ENCODE measurements at regions not wholly inside any gene's neighbourhood (a gene's known extent, or its start where the extent isn't known, plus 50 kb on each side); places are given as distances from the start of the nearest gene placed in this dataset.

- Histone ChIP-seq H3K36me3 (no peaks in the 10 kb centered on the region), H3K4me1 (no peaks in the 10 kb centered on the region), H3K9me3 (no peaks in the 10 kb centered on the region), H3K27me3 (no peaks in the 10 kb centered on the region), H3K4me3 (no peak overlapping the region), H3K27ac (no peak overlapping the region)
- no peak for TF ChIP-seq CTCF (IDR thresholded peaks at IDR 0.05)
- 72 to 86% methylated on average over 3 of the region's 3 CpGs for WGBS, 2 donors
- no peak for ATAC-seq
- FAIRE-seq, result no peak
- intact Hi-C loops (cut with DNase I), result no loop called here
- DNase-seq, result no peak
Observed at GRCh38 chr2:19111354-19111753, 247.1 kb downstream of the OSR1 start.

GRCh38 chr2:19109518-19109917 lies 248.9 kb downstream of the OSR1 start:
- FAIRE-seq, result no peak
- intact Hi-C loops (cut with DNase I), result no loop called here

GRCh38 chr2:19106376-19106775 lies 252.0 kb downstream of the OSR1 start:
- DNase-seq, result no peak
- no peaks in the 10 kb centered on the region for H3K36me3 ChIP-seq
- H3K27ac ChIP-seq, result no peak overlapping the region
- intact Hi-C loops (cut with DNase I), result no loop called here
- H3K9me3 ChIP-seq, result no peaks in the 10 kb centered on the region
- WGBS, 2 donors, result 50 to 70% methylated on average over 1 of the region's 1 CpG
- H3K27me3 ChIP-seq, result no peaks in the 10 kb centered on the region
- no peak for TF ChIP-seq CTCF (IDR thresholded peaks at IDR 0.05)
- ATAC-seq, result no peak
- FAIRE-seq, result no peak
- H3K4me3 ChIP-seq, result no peak overlapping the region
- peaks cover 8 to 24% (median 9%) of the 10 kb centered on the region in 3 donors for H3K4me1 ChIP-seq

More at GRCh38 chr2:19109518-19109917, 248.9 kb downstream of the OSR1 start:
- H3K27me3 ChIP-seq, result no peaks in the 10 kb centered on the region
- no peak overlapping the region for H3K27ac ChIP-seq
- no peak for DNase-seq
- H3K4me3 ChIP-seq, result no peak overlapping the region
- peak in 1 of 4 donors; percentile 43 for ATAC-seq
- H3K9me3 ChIP-seq, result no peaks in the 10 kb centered on the region
- H3K36me3 ChIP-seq, result no peaks in the 10 kb centered on the region
- peaks cover 0 to under 1% (median 0%) of the 10 kb centered on the region in 3 donors for H3K4me1 ChIP-seq
- WGBS, 2 donors, result 52 to 61% methylated on average over 5 of the region's 5 CpGs
- TF ChIP-seq CTCF (IDR thresholded peaks at IDR 0.05), result no peak

GRCh38 chr2:19104503-19104902 lies 253.9 kb downstream of the OSR1 start:
- Histone ChIP-seq H3K27ac (peak overlapping the region in 1 of 4 donors; percentile 88), H3K27me3 (no peaks in the 10 kb centered on the region), H3K4me1 (peaks cover 8 to 24% (median 9%) of the 10 kb centered on the region in 3 donors), H3K36me3 (no peaks in the 10 kb centered on the region), H3K9me3 (no peaks in the 10 kb centered on the region), H3K4me3 (no peak overlapping the region)
- DNase-seq, result peak in 1 of 6 donors; percentile 44
- TF ChIP-seq CTCF (IDR thresholded peaks at IDR 0.05), result no peak
- 71 to 75% methylated on average over 4 of the region's 4 CpGs for WGBS, 2 donors
- ATAC-seq, result peak; percentile 24 to 77 (median 43)
- intact Hi-C loops (cut with DNase I), result no loop called here
- no peak for FAIRE-seq

GRCh38 chr2:19102696-19103423 lies 255.6 kb downstream of the OSR1 start:
- no peaks in the 10 kb centered on the region for H3K27me3 ChIP-seq
- peak in 3 of 6 donors; percentile 23 to 55 (median 32) for DNase-seq
- peak overlapping the region in 3 of 4 donors; percentile 42 to 88 (median 59) for H3K27ac ChIP-seq
- H3K4me1 ChIP-seq, result peaks cover 8 to 24% (median 9%) of the 10 kb centered on the region in 3 donors
- H3K36me3 ChIP-seq, result no peaks in the 10 kb centered on the region
- intact Hi-C loops (cut with DNase I), result no loop called here
- TF ChIP-seq CTCF (IDR thresholded peaks at IDR 0.05), result no peak
- H3K9me3 ChIP-seq, result no peaks in the 10 kb centered on the region
- no peak overlapping the region for H3K4me3 ChIP-seq
- 36 to 38% methylated on average over 4 of the region's 4 CpGs for WGBS, 2 donors
- no peak for FAIRE-seq
- peak; percentile 91 to 97 (median 92) for ATAC-seq

All from pancreas (tissue), 10 donors.